Amniotic epithelial cell (primary cell): ENCODE measurements at regions not wholly inside any gene's neighbourhood (a gene's known extent, or its start where the extent isn't known, plus 50 kb on each side); places are given as distances from the start of the nearest gene placed in this dataset.

Experiments
- DNase-seq: peaks from one replicate; pipeline ENCODE4 v3.0.0-alpha.2; 2010; ENCODE audit warnings: low read depth

- DNase-seq, result no peak
Measured at GRCh38 chr2:145021962-145022665, 502.2 kb upstream of the ZEB2 start.

DNA sequence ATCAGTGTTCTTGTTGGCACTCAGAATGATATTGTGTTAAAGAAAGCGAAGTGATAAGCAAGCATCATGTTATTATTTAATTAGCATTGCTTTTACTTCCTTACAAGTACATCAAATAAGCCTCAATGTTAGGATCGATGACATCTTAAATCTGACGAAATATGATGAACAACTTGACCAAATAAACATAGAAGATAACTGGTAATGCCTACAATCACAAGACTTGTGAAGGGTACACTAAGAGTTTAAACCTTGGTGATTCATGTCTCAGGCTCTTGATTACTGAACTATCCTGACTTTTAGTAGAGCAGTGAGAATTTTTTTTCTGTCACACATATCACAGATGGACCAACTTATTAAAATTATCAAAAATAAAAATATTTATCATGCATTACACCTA lies 500.8 kb upstream of the ZEB2 start:
- peak; percentile 68 for DNase-seq

- no peak for DNase-seq
Measured at GRCh38 chr2:145020139-145020538, 500.2 kb upstream of the ZEB2 start.

GRCh38 chr2:145018502-145018901 lies 498.6 kb upstream of the ZEB2 start:
- no peak for DNase-seq

DNA sequence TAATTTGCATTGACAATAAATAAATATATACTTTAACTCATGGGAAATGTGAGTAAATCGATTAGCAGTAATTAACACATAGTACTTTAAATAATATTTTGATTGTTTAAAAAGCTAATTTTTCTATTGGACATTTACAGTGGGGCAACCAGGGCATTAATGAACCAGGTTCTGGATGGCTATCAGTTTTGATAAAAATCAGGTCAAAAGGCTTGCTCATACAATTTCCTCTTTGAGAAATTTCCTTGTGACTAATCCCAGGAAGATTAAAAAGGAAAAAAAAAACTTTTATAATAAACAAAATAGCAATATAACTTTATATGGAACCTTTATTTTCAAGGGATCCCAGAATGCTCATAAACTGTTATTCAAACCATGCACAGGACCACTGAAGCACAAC lies 497.2 kb upstream of the ZEB2 start:
- no peak for DNase-seq

GRCh38 chr2:145016711-145017110 lies 496.8 kb upstream of the ZEB2 start:
- DNase-seq, result no peak

- no peak for DNase-seq
Measured at GRCh38 chr2:145015561-145015960, 495.6 kb upstream of the ZEB2 start.

- DNase-seq, result no peak
Measured at GRCh38 chr2:145012806-145013205, 492.9 kb upstream of the ZEB2 start.

DNA sequence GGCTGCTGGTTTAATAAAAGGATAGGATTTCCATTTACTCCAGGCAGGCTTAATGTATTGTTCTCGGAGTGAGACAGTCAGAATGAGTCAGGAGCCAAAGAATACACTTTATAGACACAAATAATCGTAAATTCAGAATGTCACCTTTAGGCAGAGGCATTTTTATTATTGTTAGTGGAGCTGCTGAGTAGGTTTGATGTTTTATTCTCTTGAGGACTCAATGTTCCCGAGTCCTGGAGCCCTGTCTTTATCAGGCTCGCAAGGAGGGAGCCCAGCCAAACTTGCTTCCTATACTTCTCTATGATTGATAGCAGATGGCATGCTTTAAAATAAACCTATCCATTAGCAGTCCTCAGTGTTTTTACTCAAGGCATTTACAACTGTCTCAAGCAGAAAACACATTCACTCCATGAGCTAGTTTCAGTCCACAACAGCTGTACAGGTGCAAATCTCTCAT lies 492.3 kb upstream of the ZEB2 start:
- DNase-seq, result peak; percentile 61

GRCh38 chr2:145010635-145011034 lies 490.7 kb upstream of the ZEB2 start:
- no peak for DNase-seq

DNA sequence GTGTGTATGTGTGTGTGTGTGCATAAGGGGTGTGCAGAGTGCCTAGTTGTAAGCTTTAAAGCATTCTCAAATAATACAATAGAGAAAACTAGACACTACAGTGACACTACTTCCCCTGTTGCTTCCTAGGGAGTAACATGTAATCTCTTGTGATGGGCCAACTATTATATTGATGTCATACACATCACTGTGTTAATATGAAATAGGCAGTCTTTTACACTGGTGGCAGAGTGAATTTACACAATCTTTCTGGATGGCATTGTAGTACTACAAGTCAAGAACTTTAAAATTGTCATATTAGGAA lies 488.0 kb upstream of the ZEB2 start:
- DNase-seq, result no peak

GRCh38 chr2:145007093-145007959 lies 487.4 kb upstream of the ZEB2 start:
- DNase-seq, result peak; percentile 95

- no peak for DNase-seq
Measured at GRCh38 chr2:145002624-145003023, 482.7 kb upstream of the ZEB2 start.

DNA sequence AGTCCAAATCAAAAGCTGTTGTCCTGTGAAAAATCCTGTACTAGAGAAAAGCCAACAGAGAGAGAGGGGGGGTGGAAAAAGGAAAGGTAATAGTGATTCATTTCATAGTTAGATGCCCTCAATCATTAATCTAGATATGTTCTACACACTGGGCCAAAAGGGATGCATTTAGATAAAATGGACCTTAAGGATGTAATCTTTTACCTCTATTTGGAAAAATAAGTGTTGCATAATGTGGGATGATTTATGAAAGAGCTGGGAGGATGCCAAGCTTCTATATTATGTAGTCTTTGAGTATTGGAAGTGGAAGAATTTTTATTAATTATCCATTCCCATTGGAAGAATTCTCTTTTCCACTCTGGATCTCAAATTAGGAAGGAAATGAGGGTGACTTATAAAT lies 480.5 kb upstream of the ZEB2 start:
- peak; percentile 79 for DNase-seq

DNA sequence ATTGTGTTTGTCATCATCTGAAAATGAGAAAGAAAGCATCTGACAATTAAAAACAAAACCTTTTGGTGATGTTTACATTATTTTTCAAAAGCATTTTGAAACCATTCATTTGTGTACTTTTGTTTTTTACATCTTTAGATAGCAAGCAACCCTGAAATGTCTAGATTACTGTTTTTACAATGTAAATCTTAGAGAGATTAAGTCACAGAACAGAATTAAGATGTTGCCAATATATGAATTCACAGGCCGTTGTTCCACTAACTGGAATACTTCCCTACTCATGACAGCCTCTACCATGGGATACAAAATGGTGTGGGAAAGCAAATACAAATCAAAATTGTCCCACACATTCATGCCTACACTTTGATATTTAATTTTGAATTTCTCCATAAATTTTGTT lies 480.0 kb upstream of the ZEB2 start:
- DNase-seq, result no peak

DNA sequence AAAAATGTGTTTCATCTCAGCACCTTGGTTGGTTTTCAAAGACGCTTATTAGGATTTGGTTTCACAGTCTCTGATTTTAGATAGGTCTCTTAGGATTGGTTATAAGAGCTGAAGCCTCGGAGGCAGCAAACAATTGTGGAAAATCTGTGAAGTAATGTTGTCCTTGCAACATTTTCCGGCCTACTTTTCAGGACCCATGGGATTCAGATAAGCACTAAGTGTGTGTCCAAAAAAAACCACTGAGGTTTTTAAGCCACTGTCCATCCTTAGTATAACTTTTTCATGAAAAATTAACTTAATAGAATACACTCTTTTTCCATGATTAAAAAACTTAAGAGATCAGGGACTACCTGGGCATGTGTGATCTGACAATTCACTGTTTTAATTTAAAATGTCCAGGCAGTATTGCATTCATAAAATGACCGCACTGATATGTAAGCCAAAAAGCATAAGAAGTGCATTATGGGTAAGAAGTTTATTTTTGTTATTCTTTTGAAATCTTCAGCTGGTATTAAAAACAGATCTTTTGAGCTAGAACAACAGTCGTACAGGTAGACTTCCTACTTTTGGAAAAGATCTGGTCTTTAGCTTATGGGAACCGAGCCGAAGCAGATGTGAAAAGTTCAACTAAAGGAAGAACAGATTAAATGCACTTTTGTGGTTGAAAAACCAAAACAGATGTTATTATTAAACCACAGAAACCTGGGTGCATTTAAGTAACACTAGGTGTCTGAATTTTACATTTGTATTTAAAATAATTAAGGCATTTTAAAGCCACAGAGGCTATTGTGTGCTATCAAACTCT lies 479.4 kb upstream of the ZEB2 start:
- peak; percentile 49 for DNase-seq

- no peak for DNase-seq
Measured at GRCh38 chr2:144998435-144998834, 478.5 kb upstream of the ZEB2 start.

- DNase-seq, result peak; percentile 63
Measured at GRCh38 chr2:144996225-144996795, 476.4 kb upstream of the ZEB2 start.

GRCh38 chr2:144995482-144995881 lies 475.6 kb upstream of the ZEB2 start:
- peak; percentile 72 for DNase-seq

DNA sequence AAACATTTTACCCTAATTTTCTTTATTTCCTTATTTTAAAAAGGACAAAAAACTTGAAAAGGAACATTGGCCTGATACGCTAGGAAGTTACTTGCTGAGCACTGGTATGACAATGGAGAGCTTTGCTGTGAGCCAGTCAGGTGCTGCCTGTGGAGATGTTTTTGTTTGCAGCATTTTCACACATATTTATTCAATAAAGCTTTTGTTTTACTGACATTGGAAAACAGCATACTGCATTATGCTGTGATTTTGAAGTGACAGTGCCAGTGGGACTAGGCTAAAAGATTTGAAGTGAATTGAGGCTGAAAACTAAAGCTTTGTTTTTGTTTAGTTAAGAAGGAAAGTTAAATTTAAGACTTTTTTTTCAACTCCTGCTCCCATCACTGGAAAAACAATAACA lies 470.7 kb upstream of the ZEB2 start:
- DNase-seq, result no peak

DNA sequence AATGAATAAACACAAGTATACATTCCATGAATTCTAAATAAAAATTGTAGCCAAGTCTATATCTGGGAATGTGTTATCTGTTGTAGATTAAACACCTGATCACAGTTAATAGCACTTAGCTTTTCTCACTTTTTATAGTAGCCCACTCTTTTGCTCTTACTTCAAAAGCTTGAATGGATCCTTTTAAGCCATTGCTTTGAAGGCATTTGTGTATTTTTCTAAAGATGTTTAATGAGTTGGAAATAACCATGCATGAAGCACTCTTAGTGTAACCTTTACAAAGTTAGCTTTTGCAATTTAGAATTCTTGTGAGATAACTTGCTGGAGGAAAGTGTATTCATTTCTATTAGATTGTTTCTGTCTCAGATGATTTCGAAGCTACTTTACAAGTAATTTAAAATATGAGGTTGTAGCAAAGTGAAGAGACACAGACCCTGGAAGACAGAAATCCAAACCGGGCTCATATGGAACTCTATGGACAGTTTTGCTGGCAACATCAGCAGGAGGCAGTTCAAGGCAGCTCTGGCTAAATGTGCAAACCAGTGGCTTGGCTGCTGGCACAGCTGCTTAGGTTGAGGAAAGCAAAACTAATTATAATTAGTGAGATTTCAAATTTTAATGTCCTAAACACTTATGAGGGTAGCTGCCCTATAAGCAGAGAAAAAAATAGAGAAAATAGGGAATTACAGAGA lies 469.8 kb upstream of the ZEB2 start:
- no peak for DNase-seq

DNA sequence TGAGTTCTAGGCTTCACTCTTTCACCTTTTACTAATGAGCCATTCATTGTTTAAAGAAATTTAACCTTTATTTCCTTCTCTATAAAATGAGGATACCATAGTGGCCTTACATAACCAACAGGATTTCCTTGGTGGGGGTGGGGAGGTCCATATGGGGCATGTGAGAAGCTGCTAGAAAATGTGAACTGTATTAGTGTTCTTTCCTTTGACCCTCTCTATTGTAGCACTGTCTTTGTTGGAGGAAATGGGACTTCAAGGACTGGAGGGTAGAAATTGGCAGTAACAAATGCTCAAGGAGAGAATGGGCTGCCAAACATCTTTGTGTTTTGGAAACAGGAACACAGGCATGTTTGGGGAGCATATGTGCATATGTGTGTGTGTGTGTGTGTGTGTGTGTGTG lies 468.7 kb upstream of the ZEB2 start:
- DNase-seq, result no peak
